Calu3 (cell line): ENCODE measurements at regions not wholly inside any gene's neighbourhood (a gene's known extent, or its start where the extent isn't known, plus 50 kb on each side); places are given as distances from the start of the nearest gene placed in this dataset.

Experiments used
- BruUV-seq: library from RNA; stranded (reverse); fragments of 400-500 nt; replicated peaks from 2 replicates; lab custom pipeline; 2021; lab: Mats Ljungman, UMichigan
- CTCF ChIA-PET: fragments of 300-600 bp; sonication (Branson Sonifier 250); formaldehyde crosslinking; loops from one replicate; lab custom pipeline; 2022; ENCODE audit warnings: antibody characterized with exemption; lab: Charles Lee
- DNase-seq: peaks from one replicate; pipeline ENCODE4 v3.0.0; 2022
- H3K27ac Mint-ChIP-seq: one replicate; pipeline ENCODE4 v1.8.0; 2022; ENCODE audit warnings: mixed read lengths; ENCODE audit not compliant: unreplicated experiment
- H3K27me3 Mint-ChIP-seq: one replicate; pipeline ENCODE4 v1.8.0; 2022; ENCODE audit warnings: mixed read lengths; ENCODE audit not compliant: unreplicated experiment
- H3K36me3 Mint-ChIP-seq: one replicate; pipeline ENCODE4 v1.8.0; 2022; ENCODE audit warnings: mild to moderate bottlenecking, moderate library complexity, mixed read lengths; ENCODE audit not compliant: insufficient read depth, unreplicated experiment
- H3K4me1 Mint-ChIP-seq: one replicate; pipeline ENCODE4 v1.8.0; 2022; ENCODE audit warnings: mild to moderate bottlenecking, low read depth, mixed read lengths; ENCODE audit not compliant: unreplicated experiment
- H3K4me3 Mint-ChIP-seq: one replicate; pipeline ENCODE4 v1.8.0; 2022; ENCODE audit warnings: mild to moderate bottlenecking, low read depth, moderate library complexity, mixed read lengths; ENCODE audit not compliant: unreplicated experiment
- H3K9me3 Mint-ChIP-seq: one replicate; pipeline ENCODE4 v1.8.0; 2022; ENCODE audit warnings: low read depth, mixed read lengths; ENCODE audit not compliant: unreplicated experiment
- intact Hi-C: fragments of 100-400 bp; cut with micrococcal nuclease; formaldehyde crosslinking; loops from one replicate; pipeline ENCODE4 v1.10.0; 2022; ENCODE audit not compliant: unreplicated experiment
- TF ChIP-seq, protein P1 (sequence below): fragments of 200-600 bp; IDR thresholded peaks from one replicate; pipeline ENCODE4 v1.8.0; 2022; ENCODE audit warnings: antibody characterized with exemption; ENCODE audit not compliant: unreplicated experiment

DNA sequence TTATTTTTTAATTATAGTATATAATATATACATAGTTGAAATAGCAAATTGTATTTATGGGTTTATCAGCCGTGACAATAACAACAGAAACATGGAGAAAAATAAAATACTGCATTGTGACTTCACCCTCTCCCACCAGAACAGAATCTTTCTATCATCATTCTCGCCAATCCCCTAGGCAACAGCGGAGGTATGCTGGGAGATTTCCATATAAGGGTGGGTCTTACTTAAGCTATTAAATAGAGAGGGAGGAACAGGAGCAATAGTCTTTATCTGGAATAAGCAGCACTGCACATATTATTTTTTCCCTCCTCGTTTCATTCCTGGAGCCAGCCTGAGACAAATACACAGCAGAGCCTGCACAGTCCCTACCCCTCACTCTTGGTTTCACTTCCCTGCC lies 1214.9 kb downstream of the XPNPEP1 start:
- no peak overlapping the region for H3K27ac Mint-ChIP-seq
- no peaks in the 10 kb centered on the region for H3K4me1 Mint-ChIP-seq
- no peak for DNase-seq
- BruUV-seq, result no TSS peak
- no peaks in the 10 kb centered on the region for H3K27me3 Mint-ChIP-seq
- no peak overlapping the region for H3K4me3 Mint-ChIP-seq
- CTCF ChIA-PET, result no interaction called here
- intact Hi-C loops, result no loop called here
- TF ChIP-seq, protein P1, sequence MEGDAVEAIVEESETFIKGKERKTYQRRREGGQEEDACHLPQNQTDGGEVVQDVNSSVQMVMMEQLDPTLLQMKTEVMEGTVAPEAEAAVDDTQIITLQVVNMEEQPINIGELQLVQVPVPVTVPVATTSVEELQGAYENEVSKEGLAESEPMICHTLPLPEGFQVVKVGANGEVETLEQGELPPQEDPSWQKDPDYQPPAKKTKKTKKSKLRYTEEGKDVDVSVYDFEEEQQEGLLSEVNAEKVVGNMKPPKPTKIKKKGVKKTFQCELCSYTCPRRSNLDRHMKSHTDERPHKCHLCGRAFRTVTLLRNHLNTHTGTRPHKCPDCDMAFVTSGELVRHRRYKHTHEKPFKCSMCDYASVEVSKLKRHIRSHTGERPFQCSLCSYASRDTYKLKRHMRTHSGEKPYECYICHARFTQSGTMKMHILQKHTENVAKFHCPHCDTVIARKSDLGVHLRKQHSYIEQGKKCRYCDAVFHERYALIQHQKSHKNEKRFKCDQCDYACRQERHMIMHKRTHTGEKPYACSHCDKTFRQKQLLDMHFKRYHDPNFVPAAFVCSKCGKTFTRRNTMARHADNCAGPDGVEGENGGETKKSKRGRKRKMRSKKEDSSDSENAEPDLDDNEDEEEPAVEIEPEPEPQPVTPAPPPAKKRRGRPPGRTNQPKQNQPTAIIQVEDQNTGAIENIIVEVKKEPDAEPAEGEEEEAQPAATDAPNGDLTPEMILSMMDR, result no peak
- peaks cover 8% of the 10 kb centered on the region for H3K9me3 Mint-ChIP-seq
- H3K36me3 Mint-ChIP-seq, result no peaks in the 10 kb centered on the region

DNA sequence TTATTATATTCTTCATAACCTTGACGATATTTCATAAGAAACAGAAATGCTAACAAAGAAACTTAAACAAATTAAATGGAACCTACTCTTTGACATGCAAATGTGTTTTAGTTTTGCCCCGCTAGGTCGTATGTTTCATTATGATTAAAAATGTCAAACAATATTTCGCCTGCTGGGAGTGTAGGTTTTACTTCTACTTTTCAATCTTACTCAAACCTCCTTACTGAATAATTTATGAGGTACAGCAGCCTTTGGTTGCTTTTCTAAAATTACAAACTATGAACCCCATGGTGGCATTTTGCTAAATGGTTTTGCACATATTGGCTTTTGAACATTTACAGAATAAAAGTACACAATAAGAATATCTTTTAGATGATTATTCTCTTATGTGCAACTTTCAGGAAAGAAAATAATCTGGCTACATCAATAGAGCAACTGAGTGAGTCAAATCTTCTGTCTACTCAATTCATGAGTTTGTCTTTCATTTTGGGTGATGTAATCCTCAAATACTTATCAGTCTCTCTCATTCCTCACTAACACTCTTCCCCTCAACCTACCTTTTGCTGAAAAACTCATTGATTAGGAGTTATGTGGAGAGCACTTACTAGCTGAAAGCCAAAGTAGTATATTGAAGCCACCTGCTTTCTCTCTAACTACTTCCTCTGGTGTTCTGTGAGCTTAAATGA lies 1226.4 kb downstream of the XPNPEP1 start:
- DNase-seq, result no peak
- no peak overlapping the region for H3K27ac Mint-ChIP-seq
- no peaks in the 10 kb centered on the region for H3K4me1 Mint-ChIP-seq
- H3K4me3 Mint-ChIP-seq, result no peak overlapping the region
- CTCF ChIA-PET, result no interaction called here
- intact Hi-C loops, result no loop called here
- no peaks in the 10 kb centered on the region for H3K36me3 Mint-ChIP-seq
- no peaks in the 10 kb centered on the region for H3K27me3 Mint-ChIP-seq
- no TSS peak for BruUV-seq
- peaks cover 13% of the 10 kb centered on the region for H3K9me3 Mint-ChIP-seq
- TF ChIP-seq, protein P1, result no peak

DNA sequence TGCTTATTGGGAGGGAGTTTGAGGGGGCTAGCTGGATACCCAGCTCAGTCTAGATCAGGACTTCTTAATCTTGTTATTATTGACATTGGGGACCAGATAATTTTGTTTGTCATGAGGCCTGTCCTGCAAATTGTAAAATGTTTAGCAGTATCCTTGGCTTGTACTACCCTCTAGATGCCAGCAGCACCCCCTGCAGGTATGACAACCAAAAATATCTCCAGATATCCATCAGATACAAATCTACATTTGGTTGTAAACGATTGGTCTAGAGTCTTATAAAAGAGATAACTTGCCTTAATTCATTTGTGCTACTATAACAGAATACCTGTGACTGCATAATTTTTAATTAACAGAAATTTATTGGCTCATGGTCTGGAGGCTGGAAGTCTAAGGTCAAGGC lies 1232.2 kb downstream of the XPNPEP1 start:
- no TSS peak for BruUV-seq
- H3K27me3 Mint-ChIP-seq, result no peaks in the 10 kb centered on the region
- H3K27ac Mint-ChIP-seq, result no peak overlapping the region

DNA sequence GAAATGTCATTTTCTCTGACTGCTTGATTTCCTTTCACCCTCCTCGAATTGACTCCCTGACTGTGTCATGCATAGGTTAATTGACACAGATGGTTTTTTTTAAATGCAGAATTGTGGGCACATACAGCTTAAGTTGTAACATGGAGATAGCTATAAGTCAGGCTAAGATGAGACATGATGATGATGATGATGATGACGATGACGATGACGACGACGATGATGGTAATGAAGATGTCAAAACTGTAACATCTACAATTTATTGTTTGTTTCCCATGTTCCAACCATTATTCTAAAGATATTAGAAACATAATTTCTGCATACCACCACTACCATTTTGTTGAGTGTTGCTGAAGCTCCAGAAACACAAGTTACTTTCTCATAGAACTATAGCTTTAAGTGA lies 1232.8 kb downstream of the XPNPEP1 start:
- Mint-ChIP-seq H3K36me3 (no peaks in the 10 kb centered on the region), H3K27me3 (no peaks in the 10 kb centered on the region), H3K27ac (no peak overlapping the region), H3K4me1 (no peaks in the 10 kb centered on the region), H3K9me3 (peaks cover 14% of the 10 kb centered on the region), H3K4me3 (no peak overlapping the region)
- TF ChIP-seq, protein P1, result no peak
- BruUV-seq, result no TSS peak
- CTCF ChIA-PET, result no interaction called here
- DNase-seq, result no peak
- intact Hi-C loops, result no loop called here

More for the DNA sequence above, 1232.2 kb downstream of the XPNPEP1 start:
- DNase-seq, result no peak
- Mint-ChIP-seq H3K4me3 (no peak overlapping the region), H3K4me1 (no peaks in the 10 kb centered on the region), H3K9me3 (peaks cover 14% of the 10 kb centered on the region), H3K36me3 (no peaks in the 10 kb centered on the region)
- CTCF ChIA-PET, result no interaction called here
- intact Hi-C loops, result no loop called here
- TF ChIP-seq, protein P1, result no peak
